Testis (tissue), 2 donors: ENCODE measurements at regions not wholly inside any gene's neighbourhood (a gene's known extent, or its start where the extent isn't known, plus 50 kb on each side); places are given as distances from the start of the nearest gene placed in this dataset.
"Not testable (repeated sequence)": the region's sequence is repeated elsewhere in the genome, so short reads cannot be mapped to it uniquely, and the experiment has no call there.

Experiments used
- POLR2A ChIP-seq: fragments of 450-650 bp; IDR thresholded peaks from one replicate; pipeline ENCODE4 v1.6.1; 2017; ENCODE audit warnings: antibody characterized with exemption, mild to moderate bottlenecking, moderate library complexity
- TF ChIP-seq, protein P1 (sequence below), 3 experiments: fragments of 450-650 bp in 2 of 3; fragments of 200-600 bp in 1 of 3; sonication (generic) in 1 of 3; IDR thresholded peaks; one replicate each; pipeline ENCODE4 v1.5.1; 2016 to 2019; ENCODE audit warnings: antibody characterized with exemption in 3 of 3, mild to moderate bottlenecking in 2 of 3, moderate library complexity in 1 of 3

DNA sequence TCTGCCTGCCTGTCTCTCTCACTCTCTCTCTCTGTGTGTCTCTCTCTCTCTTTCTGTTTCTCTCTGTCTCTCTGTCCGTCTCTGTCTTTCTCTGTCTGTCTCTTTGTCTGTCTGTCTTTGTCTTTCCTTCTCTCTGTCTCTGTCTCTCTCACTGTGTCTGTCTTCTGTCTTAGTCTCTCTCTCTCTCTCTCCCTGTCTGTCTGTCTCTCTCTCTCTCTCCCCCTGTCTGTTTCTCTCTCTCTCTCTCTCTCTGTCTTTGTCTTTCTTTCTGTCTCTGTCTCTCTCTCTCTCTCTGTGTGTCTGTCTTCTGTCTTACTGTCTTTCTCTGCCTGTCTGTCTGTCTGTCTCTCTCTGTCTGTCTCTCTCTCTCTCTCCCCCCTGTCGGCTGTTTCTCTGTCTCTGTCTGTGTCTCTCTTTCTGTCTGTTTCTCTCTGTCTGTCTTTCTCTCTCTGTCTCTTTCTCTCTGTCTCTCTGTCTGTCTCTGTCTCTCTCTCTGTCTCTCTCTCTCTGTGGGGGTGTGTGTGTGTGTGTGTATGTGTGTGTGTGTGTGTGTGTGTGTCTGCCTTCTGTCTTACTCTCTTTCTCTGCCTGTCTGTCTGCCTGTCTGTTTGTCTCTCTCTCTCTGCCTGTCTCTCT lies 2101.3 kb upstream of the TPTE start:
- TF ChIP-seq, protein P1, sequence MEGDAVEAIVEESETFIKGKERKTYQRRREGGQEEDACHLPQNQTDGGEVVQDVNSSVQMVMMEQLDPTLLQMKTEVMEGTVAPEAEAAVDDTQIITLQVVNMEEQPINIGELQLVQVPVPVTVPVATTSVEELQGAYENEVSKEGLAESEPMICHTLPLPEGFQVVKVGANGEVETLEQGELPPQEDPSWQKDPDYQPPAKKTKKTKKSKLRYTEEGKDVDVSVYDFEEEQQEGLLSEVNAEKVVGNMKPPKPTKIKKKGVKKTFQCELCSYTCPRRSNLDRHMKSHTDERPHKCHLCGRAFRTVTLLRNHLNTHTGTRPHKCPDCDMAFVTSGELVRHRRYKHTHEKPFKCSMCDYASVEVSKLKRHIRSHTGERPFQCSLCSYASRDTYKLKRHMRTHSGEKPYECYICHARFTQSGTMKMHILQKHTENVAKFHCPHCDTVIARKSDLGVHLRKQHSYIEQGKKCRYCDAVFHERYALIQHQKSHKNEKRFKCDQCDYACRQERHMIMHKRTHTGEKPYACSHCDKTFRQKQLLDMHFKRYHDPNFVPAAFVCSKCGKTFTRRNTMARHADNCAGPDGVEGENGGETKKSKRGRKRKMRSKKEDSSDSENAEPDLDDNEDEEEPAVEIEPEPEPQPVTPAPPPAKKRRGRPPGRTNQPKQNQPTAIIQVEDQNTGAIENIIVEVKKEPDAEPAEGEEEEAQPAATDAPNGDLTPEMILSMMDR (IDR thresholded peaks at IDR 0.05) = not testable (repeated sequence)
- TF ChIP-seq POLR2A = peak; percentile 23
